HG03565 (cell line): ENCODE measurements at regions not wholly inside any gene's neighbourhood (a gene's known extent, or its start where the extent isn't known, plus 50 kb on each side); places are given as distances from the start of the nearest gene placed in this dataset.

Experiments
- ATAC-seq: cut with Tn5 transposase; IDR thresholded peaks from one replicate; pipeline ENCODE4 v1.9.1; 2021; ENCODE audit warnings: mild to moderate bottlenecking, moderate library complexity; ENCODE audit not compliant: unreplicated experiment

DNA sequence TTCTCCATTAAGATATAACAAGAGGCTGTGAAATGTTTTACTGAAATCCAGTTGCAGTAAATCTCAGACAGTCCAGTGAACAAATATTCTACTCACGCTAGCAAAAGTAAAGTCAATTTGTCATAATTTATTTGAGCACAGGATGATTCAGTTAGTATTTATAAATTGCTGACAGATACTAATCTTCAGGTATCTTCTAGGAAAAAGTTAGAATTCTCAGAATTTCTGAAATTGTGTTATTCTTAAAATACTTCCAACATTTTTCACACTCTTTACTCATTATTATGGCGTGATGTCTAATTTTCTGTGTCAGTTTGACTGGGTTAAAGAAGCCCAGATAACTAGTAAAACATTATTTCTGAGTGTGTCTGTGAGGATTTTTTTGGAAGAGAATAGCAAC lies 460.2 kb upstream of the ACVR2A start:
- no peak for ATAC-seq

DNA sequence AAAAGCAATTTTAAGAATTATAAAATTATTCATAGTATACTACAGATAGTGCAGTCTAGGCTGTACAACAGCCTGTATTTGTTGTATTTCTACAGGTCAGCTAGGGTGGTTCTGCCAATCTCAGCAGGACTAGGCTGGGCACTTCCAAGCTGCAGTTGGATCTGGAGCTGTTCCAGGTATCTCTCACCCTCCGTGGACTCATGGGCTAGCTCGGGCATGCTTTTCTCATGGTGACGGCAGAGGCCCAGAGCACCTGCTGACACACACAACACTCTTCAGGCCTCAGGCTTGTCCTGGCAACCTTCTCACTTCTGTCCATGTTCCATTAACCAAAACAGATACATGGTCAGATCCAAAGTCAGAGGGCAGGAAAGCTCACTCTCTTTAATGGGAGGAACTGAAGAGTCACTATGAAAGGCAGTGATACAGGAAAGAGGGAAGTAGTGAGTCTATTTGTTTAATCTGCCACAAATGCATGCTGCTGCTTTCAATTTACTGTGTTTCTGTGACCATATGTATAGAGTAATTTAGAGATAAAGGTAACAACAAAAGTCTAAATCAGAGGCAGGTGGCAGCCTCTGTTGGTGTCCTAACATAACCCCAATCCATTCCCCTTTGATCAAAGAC lies 462.4 kb upstream of the ACVR2A start:
- ATAC-seq: no peak

DNA sequence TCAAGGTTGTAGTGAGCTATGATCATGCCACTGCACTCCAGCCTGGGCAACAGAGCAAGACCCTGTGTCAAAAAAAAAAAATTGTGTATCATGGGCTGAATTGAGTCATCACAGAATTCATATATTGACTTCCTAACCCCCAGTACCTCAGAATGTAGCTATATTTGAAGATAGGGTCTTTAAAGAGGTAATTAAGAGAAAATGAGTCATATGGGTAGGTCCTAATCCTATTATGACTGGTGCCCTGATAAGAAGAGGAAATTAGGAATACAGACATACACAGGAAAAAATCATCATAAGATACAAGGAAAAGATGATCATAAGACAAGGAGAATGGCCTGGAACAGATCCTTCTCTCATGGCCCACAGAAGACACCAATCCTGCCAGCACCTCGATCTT lies 466.4 kb upstream of the ACVR2A start:
- ATAC-seq: no peak

DNA sequence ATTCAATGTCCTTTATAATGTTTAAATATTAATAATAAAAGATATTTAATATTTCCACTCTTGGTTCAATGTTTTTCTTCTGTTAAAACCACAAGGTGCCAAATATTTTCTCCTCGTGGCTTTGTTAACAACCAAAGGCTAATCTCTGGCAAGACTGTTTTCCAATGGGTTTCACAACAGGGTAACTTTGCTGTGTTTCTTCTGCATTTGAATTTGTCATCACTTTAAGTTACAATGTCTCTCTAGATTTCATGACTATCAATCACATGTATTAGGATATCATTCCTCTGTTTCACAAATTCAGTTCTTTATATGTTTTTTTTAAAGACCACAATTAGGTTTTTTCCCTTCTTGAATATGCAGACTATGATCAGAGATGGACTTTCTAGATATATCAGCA lies 469.8 kb upstream of the ACVR2A start:
- no peak for ATAC-seq

DNA sequence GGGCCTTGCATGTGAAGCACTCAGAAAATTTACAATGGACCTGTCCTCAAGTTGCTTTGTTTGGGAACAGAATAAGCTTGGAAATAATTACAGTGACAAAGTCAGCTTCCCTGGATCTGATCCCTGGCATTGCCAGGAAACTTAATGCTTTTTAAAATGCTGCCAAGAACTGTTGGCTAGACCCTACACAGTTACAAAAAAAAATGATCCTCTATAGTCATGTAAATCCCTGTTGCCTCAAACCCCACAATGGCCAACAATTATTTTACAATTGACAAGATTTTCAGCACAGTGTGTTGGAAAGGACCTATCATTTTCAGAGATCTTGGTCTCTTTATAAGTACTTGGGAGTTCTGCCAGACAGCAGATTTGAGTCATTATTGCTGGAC lies 470.4 kb upstream of the ACVR2A start:
- ATAC-seq: no peak

DNA sequence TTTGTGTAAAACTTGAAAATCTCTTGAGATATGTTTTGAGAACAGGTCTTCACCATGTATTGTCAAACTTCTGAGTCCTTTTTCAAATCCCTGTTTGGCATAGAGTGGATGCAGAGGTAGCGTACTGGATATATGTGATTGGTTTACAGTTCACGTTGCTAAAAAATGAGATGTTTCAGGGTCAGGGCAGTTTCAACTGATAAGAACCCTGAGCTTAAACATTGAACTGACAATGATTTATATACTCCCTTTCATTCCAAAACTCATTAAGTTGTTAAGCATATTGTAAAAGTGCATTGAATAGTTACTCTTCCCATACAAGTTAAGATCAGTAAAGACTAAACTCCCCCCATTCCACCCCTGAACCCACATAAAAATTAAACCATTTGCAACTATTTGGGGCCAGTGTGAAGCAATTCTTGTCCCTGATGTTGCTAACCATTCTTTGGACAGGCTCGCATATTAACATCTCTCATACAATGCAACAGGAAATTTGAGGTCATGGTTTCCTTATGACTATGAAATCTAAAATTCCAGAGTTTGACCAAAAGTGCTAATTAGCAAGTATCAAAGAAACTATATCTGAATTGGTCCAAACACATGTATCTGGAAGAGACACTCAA lies 470.9 kb upstream of the ACVR2A start:
- no peak for ATAC-seq

DNA sequence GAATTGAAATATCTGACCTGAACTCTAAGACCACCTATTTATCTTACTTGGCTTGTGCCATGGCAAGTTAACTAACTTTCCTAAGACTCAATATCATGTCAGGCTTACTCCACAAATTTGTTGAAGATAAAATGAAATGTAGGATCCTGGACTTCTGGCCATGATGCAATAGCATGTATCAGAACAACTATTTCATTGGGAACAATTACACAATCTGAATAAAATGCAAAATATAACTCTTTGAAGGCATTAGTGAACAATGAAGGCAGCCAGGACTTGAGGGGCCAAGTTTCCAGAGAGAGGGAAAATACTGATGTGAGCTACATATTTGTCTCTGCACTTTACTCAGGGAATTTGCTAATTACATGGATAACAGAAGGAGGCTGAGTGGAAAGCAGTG lies 476.5 kb upstream of the ACVR2A start:
- no peak for ATAC-seq

DNA sequence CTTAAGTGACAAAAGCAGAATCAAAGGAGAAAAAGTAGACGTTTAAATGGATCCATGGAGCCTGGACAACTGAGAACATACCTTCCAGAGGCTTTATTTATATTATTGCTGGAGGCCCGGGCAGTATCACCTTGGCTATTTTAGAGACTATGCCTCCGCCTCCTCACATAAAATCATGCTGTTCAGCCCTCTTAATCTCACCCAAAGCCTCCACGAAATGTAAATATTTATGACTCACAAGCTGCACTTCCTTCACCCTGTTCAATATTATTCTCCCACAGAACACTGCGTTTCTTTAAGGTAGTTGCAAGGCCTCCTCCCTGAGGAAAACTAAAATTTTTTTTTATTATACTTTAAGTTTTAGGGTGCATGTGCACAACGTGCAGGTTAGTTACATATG lies 478.6 kb upstream of the ACVR2A start:
- ATAC-seq: no peak

- ATAC-seq: no peak
Measured at GRCh38 chr2:147365622-147366021, 479.2 kb upstream of the ACVR2A start.

- ATAC-seq: peak; percentile 45
Measured at GRCh38 chr2:147364597-147364996, 480.2 kb upstream of the ACVR2A start.

- ATAC-seq: no peak
Measured at GRCh38 chr2:147363181-147363580, 481.6 kb upstream of the ACVR2A start.

GRCh38 chr2:147358375-147358774 lies 486.5 kb upstream of the ACVR2A start:
- ATAC-seq: no peak

- no peak for ATAC-seq
Measured at GRCh38 chr2:147356157-147356556, 488.7 kb upstream of the ACVR2A start.

GRCh38 chr2:147355706-147356105 lies 489.1 kb upstream of the ACVR2A start:
- ATAC-seq: no peak

DNA sequence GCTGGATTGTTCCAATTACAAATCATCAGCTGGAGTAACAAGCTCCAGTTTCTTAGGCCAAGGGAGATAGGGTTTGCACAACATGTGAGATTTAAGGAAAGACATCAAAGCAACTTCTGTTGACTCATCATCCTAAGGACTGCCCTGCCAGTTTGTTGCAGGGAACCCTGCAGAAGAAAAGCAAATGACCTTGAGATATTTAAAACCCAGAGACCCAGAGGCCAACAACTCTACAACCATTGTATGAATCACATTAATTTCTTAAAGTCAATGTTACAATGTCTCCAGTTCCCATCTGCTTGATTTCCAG lies 491.8 kb upstream of the ACVR2A start:
- ATAC-seq: no peak

GRCh38 chr2:147352264-147353071 lies 492.4 kb upstream of the ACVR2A start:
- no peak for ATAC-seq

DNA sequence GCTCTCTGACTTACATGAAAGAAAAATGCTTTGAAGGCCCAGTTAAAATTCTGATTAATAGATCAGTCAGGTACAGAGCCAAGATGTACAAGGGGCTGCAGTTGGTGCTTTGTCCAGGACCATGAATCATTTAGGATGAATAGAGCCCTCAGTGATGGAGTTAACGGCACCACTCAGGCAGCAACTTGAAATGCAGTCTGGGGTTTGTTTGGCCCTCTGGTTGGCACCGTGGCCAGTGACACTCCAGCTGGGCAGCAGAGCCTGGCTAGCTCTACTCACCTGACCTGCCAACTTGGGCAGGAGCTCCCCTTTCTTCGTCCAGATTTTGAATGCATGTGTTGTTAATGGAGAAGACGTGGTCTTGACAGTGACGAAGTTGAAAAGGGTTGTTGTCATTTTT lies 493.0 kb upstream of the ACVR2A start:
- no peak for ATAC-seq

DNA sequence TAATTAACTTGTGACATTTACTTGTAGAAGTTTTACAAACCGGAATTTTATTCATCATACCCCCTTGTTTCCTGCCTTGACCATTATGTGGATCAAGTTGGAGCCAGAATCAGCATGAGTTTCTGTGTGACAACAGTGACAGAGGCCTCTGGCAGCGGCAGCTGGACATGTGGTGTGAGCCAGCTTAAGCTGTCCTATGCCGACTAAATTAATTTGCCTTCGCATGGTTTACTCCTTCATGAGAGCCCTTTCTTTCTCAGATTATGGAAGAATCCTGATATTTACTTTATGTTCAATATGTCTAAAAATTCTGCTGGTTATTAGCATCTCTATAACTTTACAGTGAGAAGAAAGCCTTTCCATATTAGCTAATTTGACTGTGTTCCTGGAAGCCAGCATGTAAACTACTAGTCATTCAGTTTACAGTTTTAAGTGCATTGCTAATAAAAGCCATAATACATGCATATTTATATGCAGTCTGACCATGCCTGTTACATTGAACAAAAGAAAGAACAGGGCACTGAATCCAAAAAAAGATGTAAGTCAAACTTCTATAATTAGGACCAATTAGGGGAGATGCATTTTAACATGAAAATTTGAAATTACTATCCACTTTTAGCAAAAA lies 495.8 kb upstream of the ACVR2A start:
- ATAC-seq: no peak

DNA sequence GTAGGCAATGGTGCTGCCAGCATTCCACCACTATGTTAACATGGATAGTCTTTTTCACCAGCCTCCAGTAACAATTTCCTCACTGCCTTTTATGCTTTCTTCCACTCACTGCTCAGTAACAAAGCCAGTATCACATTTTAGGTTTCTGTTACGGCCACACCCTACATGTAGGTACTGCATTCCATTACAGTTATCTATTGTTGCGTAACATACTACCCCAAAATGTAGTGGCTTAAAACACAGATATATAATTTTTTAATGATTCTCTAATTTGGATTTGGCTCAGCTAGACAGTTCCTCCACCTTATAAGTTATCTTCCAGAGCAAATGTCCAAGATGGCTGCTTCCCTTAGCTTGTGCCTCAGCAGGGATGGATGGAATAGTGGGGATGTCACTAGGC lies 498.7 kb upstream of the ACVR2A start:
- ATAC-seq: no peak

GRCh38 chr2:147345246-147345645 lies 499.6 kb upstream of the ACVR2A start:
- no peak for ATAC-seq

GRCh38 chr2:147342329-147342728 lies 502.5 kb upstream of the ACVR2A start:
- ATAC-seq: no peak
